Heart right ventricle (tissue), 16 donors: ENCODE measurements at regions not wholly inside any gene's neighbourhood (a gene's known extent, or its start where the extent isn't known, plus 50 kb on each side); places are given as distances from the start of the nearest gene placed in this dataset.

Experiments used
- ATAC-seq, 8 donors: fragments of 200-7000 bp; cut with Tn5 transposase; one replicate each; pipeline ENCODE4 v1.9.1; 2020; ENCODE audit warnings: mild to moderate bottlenecking in 8 of 8, moderate library complexity in 8 of 8, moderate number of reproducible peaks in 1 of 8
- DNase-seq, 2 donors: peaks; one replicate each; pipeline ENCODE4 v3.0.0-alpha.2; 2020
- H3K27ac ChIP-seq, 10 donors: fragments of 200-600 bp; sonication (generic) in 2 of 10; one replicate each; pipeline versions ENCODE4 v1.5.0 to v1.8.0; 2020 to 2022; ENCODE audit warnings: mild to moderate bottlenecking in 3 of 10
- H3K27me3 ChIP-seq, 7 donors: fragments of 200-600 bp; one replicate each; pipeline ENCODE4 v1.8.0; 2021 to 2022; ENCODE audit warnings: mild to moderate bottlenecking in 2 of 7
- H3K36me3 ChIP-seq, 9 donors: fragments of 200-600 bp; sonication (generic) in 1 of 9; one replicate each; pipeline versions ENCODE4 v1.5.0 to v1.8.0; 2020 to 2022; ENCODE audit warnings: mild to moderate bottlenecking in 2 of 9
- H3K4me1 ChIP-seq, 9 donors: fragments of 200-600 bp; sonication (generic) in 1 of 9; one replicate each; pipeline versions ENCODE4 v1.5.0 to v1.8.0; 2020 to 2022; ENCODE audit warnings: mild to moderate bottlenecking in 4 of 9
- H3K4me3 ChIP-seq, 10 donors: fragments of 200-600 bp; sonication (generic) in 2 of 10; one replicate each; pipeline versions ENCODE4 v1.5.0 to v1.8.0; 2020 to 2022; ENCODE audit warnings: mild to moderate bottlenecking in 7 of 10, moderate library complexity in 2 of 10
- H3K9me3 ChIP-seq, 11 donors: fragments of 200-600 bp in 10 of 11; sonication (generic) in 2 of 11; one replicate each; pipeline versions ENCODE4 v1.5.0 to v1.8.0; 2013 to 2022; ENCODE audit warnings: mild to moderate bottlenecking in 2 of 11, control low read depth in 1 of 11, moderate library complexity in 1 of 11
- CTCF ChIP-seq, 9 donors: fragments of 200-600 bp; sonication (generic) in 2 of 9; IDR thresholded peaks; one replicate each; pipeline versions ENCODE4 v1.5.0 to v1.8.0; 2021 to 2022; ENCODE audit warnings: antibody characterized with exemption in 9 of 9, mild to moderate bottlenecking in 5 of 9, moderate library complexity in 1 of 9
- WGBS, 2 donors: extraction: QIAGEN DNeasy Blood & Tissue Kit; methylation state at CpG; one replicate each; pipeline ENCODE4 v1.1.7; 2013; ENCODE audit warnings: inconsistent platforms in 1 of 2; 5-methylcytosine and 5-hydroxymethylcytosine counted together
- intact Hi-C, 10 donors: fragments of 100-400 bp; cut with DNase I; formaldehyde crosslinking; loops; one replicate each; pipeline versions ENCODE4 v1.11.1 to v1.14.2; 2022
- donor health status: Arrhythmogenic right ventricular cardiomyopathy.
- donor health status: ischemic (EF 13 %, LVEDD 7.1; RV severe dilation, severe dysfunction).
- donor health status: healthy with polysubstance abuse.
- donor health status: DM: no; HTN: yes; CAD: no.
- donor health status: DM: no; HTN: no; CAD: no.
- donor health status: ischemic (EF 25% LVEDD 6.9; RV normal size, moderate dysfunction).
- donor health status: ischemic (EF 25% LVEDD 5.7; RV mildly dilated, moderate dysfunction).
- donor health status: healthy.
- donor health status: DM: yes; HTN: yes; CAD: no.
- donor health status: Ischemic cardiomyopathy.
- donor health status: ischemic (EF 35%, LVEDD 5.7; RV mildly dilated, moderate dysfunction).
- donor health status: nonischemic (EF 11% LVEDD 7.7; RV severe dilation, severe dysfunction).
- donor health status: DM: yes; HTN: yes; CAD: no.
- donor health status: PGD.
- donor health status: ischemic (EF 29% LVEDD 5.4; RV normal size, mild dysfunction).
- donor health status: nonischemic (EF 23%, LVEDD 6.1; RV moderate dilation, normal function).

- intact Hi-C loops, result no loop called here
- H3K27ac ChIP-seq, result no peak overlapping the region
- ATAC-seq, result no peak
- peaks cover 0 to 7% (median 0%) of the 10 kb centered on the region in 11 donors for H3K9me3 ChIP-seq
- H3K4me1 ChIP-seq, result no peaks in the 10 kb centered on the region
- TF ChIP-seq CTCF (IDR thresholded peaks at IDR 0.05), result no peak
- no peaks in the 10 kb centered on the region for H3K27me3 ChIP-seq
- H3K36me3 ChIP-seq, result no peaks in the 10 kb centered on the region
- no peak for DNase-seq
- 44 to 52% methylated on average over 2 of the region's 2 CpGs for WGBS, 2 donors
- no peak overlapping the region for H3K4me3 ChIP-seq
Measured at GRCh38 chr4:117654079-117654478, 380.2 kb upstream of the NDST3 start.

- Histone ChIP-seq H3K27ac (no peak overlapping the region), H3K4me3 (no peak overlapping the region), H3K4me1 (no peaks in the 10 kb centered on the region), H3K9me3 (peaks cover 0 to 13% (median 0%) of the 10 kb centered on the region in 11 donors), H3K36me3 (no peaks in the 10 kb centered on the region), H3K27me3 (no peaks in the 10 kb centered on the region)
- TF ChIP-seq CTCF (IDR thresholded peaks at IDR 0.05), result no peak
- intact Hi-C loops, result no loop called here
- ATAC-seq, result no peak
- no peak for DNase-seq
- WGBS, 2 donors, result 71 to 87% methylated on average over 1 of the region's 1 CpG
Measured at GRCh38 chr4:117660668-117661067, 373.6 kb upstream of the NDST3 start.

- Histone ChIP-seq H3K27me3 (no peaks in the 10 kb centered on the region), H3K4me1 (no peaks in the 10 kb centered on the region), H3K9me3 (peaks cover 0 to 20% (median 0%) of the 10 kb centered on the region in 11 donors), H3K4me3 (no peak overlapping the region), H3K36me3 (no peaks in the 10 kb centered on the region), H3K27ac (no peak overlapping the region)
- 90 to 93% methylated on average over 2 of the region's 2 CpGs for WGBS, 2 donors
- no peak for TF ChIP-seq CTCF (IDR thresholded peaks at IDR 0.05)
- intact Hi-C loops, result no loop called here
- DNase-seq (no peak), ATAC-seq (no peak)
Measured at GRCh38 chr4:117661091-117662072, 372.9 kb upstream of the NDST3 start.

GRCh38 chr4:117664706-117665444 lies 369.4 kb upstream of the NDST3 start:
- no peaks in the 10 kb centered on the region for H3K36me3 ChIP-seq
- TF ChIP-seq CTCF (IDR thresholded peaks at IDR 0.05), result no peak
- H3K27ac ChIP-seq, result no peak overlapping the region
- ATAC-seq (no peak), DNase-seq (no peak)
- intact Hi-C loops, result no loop called here
- no peak overlapping the region for H3K4me3 ChIP-seq
- 58 to 60% methylated on average over 3 of the region's 3 CpGs for WGBS, 2 donors
- no peaks in the 10 kb centered on the region for H3K27me3 ChIP-seq
- H3K4me1 ChIP-seq, result no peaks in the 10 kb centered on the region
- peaks cover 0 to 13% (median 0%) of the 10 kb centered on the region in 11 donors for H3K9me3 ChIP-seq
